Activated CD4-positive, alpha-beta T cell treated with anti-CD3 and anti-CD28 coated beads for 36 hours (primary cell): ENCODE measurements at regions not wholly inside any gene's neighbourhood (a gene's known extent, or its start where the extent isn't known, plus 50 kb on each side); places are given as distances from the start of the nearest gene placed in this dataset.

ENCODE experiments used
- ATAC-seq: fragments of 200-7000 bp; cut with Tn5 transposase; one replicate; pipeline ENCODE4 v1.10.0; 2021; ENCODE audit warnings: mild to moderate bottlenecking, moderate library complexity
- CTCF ChIA-PET: fragments of 350-600 bp; sonication (Branson Sonifier 250); formaldehyde crosslinking; loops from one replicate; lab custom pipeline; 2021; ENCODE audit warnings: antibody characterized with exemption; lab: Charles Lee
- POLR2A ChIA-PET: fragments of 350-600 bp; sonication (Branson Sonifier 250); formaldehyde crosslinking; loops from one replicate; lab custom pipeline; 2021; ENCODE audit warnings: antibody characterized with exemption, inconsistent platforms; lab: Charles Lee
- DNase-seq: peaks from one replicate; pipeline ENCODE4 v3.0.0-alpha.2; 2020
- H3K27ac Mint-ChIP-seq: one replicate; pipeline ENCODE4 v1.8.0; 2021; ENCODE audit warnings: mixed read lengths
- H3K27me3 Mint-ChIP-seq: one replicate; pipeline ENCODE4 v1.8.0; 2021; ENCODE audit warnings: mixed read lengths
- H3K36me3 Mint-ChIP-seq: one replicate; pipeline ENCODE4 v1.8.0; 2021; ENCODE audit warnings: low read depth, mixed read lengths
- H3K4me1 Mint-ChIP-seq: one replicate; pipeline ENCODE4 v1.8.0; 2021; ENCODE audit warnings: mixed read lengths
- H3K4me3 Mint-ChIP-seq: one replicate; pipeline ENCODE4 v1.8.0; 2021; ENCODE audit warnings: mild to moderate bottlenecking, moderate library complexity, mixed read lengths
- H3K9me3 Mint-ChIP-seq: one replicate; pipeline ENCODE4 v1.8.0; 2021; ENCODE audit warnings: low read depth, mixed read lengths
- intact Hi-C, 2 experiments: fragments of 100-400 bp; cut with DNase I in 1 of 2; cut with micrococcal nuclease in 1 of 2; formaldehyde crosslinking; loops; one replicate each; pipeline versions ENCODE4 v1.14.2 to v1.15.1; 2022 to 2024; cut with DNase I, micrococcal nuclease

DNA sequence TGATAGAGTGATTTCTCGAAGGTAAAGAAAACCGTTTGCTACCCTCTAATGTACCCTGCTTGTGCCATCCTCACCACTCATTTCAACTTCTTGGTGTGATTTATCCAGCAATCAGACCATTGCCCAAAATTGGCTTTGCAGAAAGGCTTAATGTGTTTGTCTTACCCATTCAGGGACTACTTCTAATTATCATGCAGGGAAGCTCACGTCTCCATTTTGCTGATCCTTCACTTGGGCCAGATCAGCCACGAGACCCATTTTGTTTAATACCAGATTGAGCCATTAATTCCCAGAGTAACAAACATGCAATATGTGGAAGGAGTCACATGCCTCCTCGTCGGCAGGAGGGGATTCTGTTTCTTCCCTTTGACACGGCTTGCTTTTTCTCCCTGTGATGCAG is 51.1 kb upstream of the CRY1 start:
- no peak for DNase-seq
- intact Hi-C loops: no loop called here
- ChIA-PET CTCF (interaction anchor here (1.1 to 3.8 kb wide), 3 partner anchors 14 to 440 kb away, joined by 3 to 20 read pairs (median 3); no protein-coding TSS in a partner anchor), POLR2A (no interaction called here)
- Mint-ChIP-seq H3K9me3 (no peaks in the 10 kb centered on the region), H3K4me3 (no peak overlapping the region), H3K27me3 (peaks cover 3% of the 10 kb centered on the region), H3K36me3 (no peaks in the 10 kb centered on the region), H3K4me1 (no peaks in the 10 kb centered on the region), H3K27ac (no peak overlapping the region)
- ATAC-seq: no peak

GRCh38 chr12:107144990-107145389 is 51.6 kb upstream of the CRY1 start:
- H3K27me3 Mint-ChIP-seq: peaks cover 3% of the 10 kb centered on the region
- no peaks in the 10 kb centered on the region for H3K4me1 Mint-ChIP-seq
- H3K4me3 Mint-ChIP-seq: no peak overlapping the region
- ATAC-seq: no peak
- H3K36me3 Mint-ChIP-seq: no peaks in the 10 kb centered on the region
- H3K27ac Mint-ChIP-seq: no peak overlapping the region
- no peak for DNase-seq
- intact Hi-C loops: no loop called here
- ChIA-PET CTCF (interaction anchor here (1.2 to 3.8 kb wide), 2 partner anchors 14 to 40 kb away, joined by 3 to 20 read pairs; no protein-coding TSS in a partner anchor), POLR2A (no interaction called here)
- H3K9me3 Mint-ChIP-seq: no peaks in the 10 kb centered on the region

GRCh38 chr12:107145397-107145796 is 52.0 kb upstream of the CRY1 start:
- DNase-seq (no peak), ATAC-seq (no peak)
- Mint-ChIP-seq H3K4me1 (no peaks in the 10 kb centered on the region), H3K36me3 (no peaks in the 10 kb centered on the region), H3K27ac (no peak overlapping the region), H3K27me3 (peaks cover 3% of the 10 kb centered on the region), H3K4me3 (no peak overlapping the region), H3K9me3 (no peaks in the 10 kb centered on the region)
- POLR2A ChIA-PET: no interaction called here
- CTCF ChIA-PET: no interaction called here
- intact Hi-C loops: no loop called here

DNA sequence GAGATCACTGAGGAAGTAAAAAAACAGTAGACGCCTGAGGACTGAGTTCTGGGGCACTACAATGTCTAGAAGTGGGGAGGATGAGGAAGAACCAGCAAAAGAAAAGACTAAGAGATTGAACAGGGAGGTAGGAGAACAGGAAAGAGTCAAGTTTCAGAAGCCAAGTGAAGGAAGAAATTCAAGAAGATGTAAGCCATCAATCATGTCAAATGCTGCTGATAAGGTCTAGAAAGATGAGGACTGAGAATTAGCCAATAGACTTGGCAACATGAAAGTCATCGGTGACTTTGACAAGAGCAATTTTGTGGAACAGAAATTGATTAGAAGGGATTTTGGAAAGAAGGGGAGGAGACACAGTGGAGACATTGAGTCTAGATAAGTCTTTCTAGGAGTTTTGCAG is 54.8 kb upstream of the CRY1 start:
- Mint-ChIP-seq H3K27me3 (peaks cover 3% of the 10 kb centered on the region), H3K4me3 (no peak overlapping the region), H3K27ac (no peak overlapping the region), H3K4me1 (no peaks in the 10 kb centered on the region), H3K9me3 (no peaks in the 10 kb centered on the region), H3K36me3 (no peaks in the 10 kb centered on the region)
- ChIA-PET CTCF (no interaction called here), POLR2A (no interaction called here)
- intact Hi-C loops: no loop called here
- ATAC-seq: no peak
- no peak for DNase-seq

GRCh38 chr12:107152315-107152714 is 59.0 kb upstream of the CRY1 start:
- Mint-ChIP-seq H3K36me3 (no peaks in the 10 kb centered on the region), H3K9me3 (no peaks in the 10 kb centered on the region), H3K4me3 (no peak overlapping the region), H3K27me3 (peaks cover 7% of the 10 kb centered on the region), H3K4me1 (no peaks in the 10 kb centered on the region), H3K27ac (no peak overlapping the region)
- ATAC-seq: no peak
- POLR2A ChIA-PET: no interaction called here
- CTCF ChIA-PET: interaction anchor here (0.5 to 1.0 kb wide), 4 partner anchors 12 to 103 kb away, joined by 3 to 6 read pairs (median 4); no protein-coding TSS in a partner anchor
- intact Hi-C loops: no loop called here
- no peak for DNase-seq

DNA sequence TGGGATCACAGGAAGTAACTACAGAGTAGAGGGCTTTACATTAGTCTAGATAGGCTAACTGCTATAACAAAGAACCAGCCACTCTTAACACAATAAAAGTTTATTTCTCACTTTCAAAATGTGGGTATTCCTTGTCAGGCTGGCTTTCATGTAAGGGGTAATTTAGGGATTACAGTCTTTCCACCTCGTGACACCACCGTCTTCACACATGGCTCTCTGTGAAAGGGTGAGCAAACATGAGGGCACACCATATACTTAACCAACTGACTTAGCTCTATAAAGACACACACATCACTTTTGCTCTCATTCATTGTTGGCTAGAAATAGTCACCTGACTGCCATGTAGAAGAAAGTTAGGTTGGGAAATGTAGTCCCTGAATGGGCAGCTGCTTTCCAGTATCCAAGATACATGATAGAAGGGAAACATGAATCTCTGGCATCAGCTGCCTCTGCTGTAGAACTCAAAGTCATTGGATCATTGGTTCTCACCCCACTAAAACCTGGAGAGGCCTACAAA is 66.1 kb upstream of the CRY1 start:
- Mint-ChIP-seq H3K4me1 (no peaks in the 10 kb centered on the region), H3K4me3 (no peak overlapping the region), H3K27ac (no peak overlapping the region), H3K9me3 (no peaks in the 10 kb centered on the region), H3K27me3 (peaks cover 20% of the 10 kb centered on the region), H3K36me3 (no peaks in the 10 kb centered on the region)
- no peak for ATAC-seq
- no peak for DNase-seq
- ChIA-PET POLR2A (no interaction called here), CTCF (interaction anchor here (0.7 kb wide), 2 partner anchors 24 to 125 kb away, joined by 3 read pairs; no protein-coding TSS in a partner anchor)
- intact Hi-C loops: no loop called here

GRCh38 chr12:107163413-107163812 is 70.1 kb upstream of the CRY1 start:
- ChIA-PET CTCF (no interaction called here), POLR2A (interaction anchor here (0.6 kb wide), 1 partner anchor 24 kb away, joined by 3 read pairs; no protein-coding TSS in a partner anchor)
- H3K9me3 Mint-ChIP-seq: no peaks in the 10 kb centered on the region
- no peaks in the 10 kb centered on the region for H3K4me1 Mint-ChIP-seq
- H3K4me3 Mint-ChIP-seq: no peak overlapping the region
- H3K36me3 Mint-ChIP-seq: no peaks in the 10 kb centered on the region
- intact Hi-C loops: no loop called here
- H3K27ac Mint-ChIP-seq: no peak overlapping the region
- DNase-seq (no peak), ATAC-seq (no peak)
- H3K27me3 Mint-ChIP-seq: peaks cover 18% of the 10 kb centered on the region

- ChIA-PET CTCF (no interaction called here), POLR2A (no interaction called here)
- intact Hi-C loops: no loop called here
- DNase-seq (no peak), ATAC-seq (no peak)
- H3K27ac Mint-ChIP-seq: no peak overlapping the region
- H3K9me3 Mint-ChIP-seq: no peaks in the 10 kb centered on the region
- no peaks in the 10 kb centered on the region for H3K36me3 Mint-ChIP-seq
- peaks cover 16% of the 10 kb centered on the region for H3K27me3 Mint-ChIP-seq
- H3K4me1 Mint-ChIP-seq: no peaks in the 10 kb centered on the region
- H3K4me3 Mint-ChIP-seq: no peak overlapping the region
Observed at GRCh38 chr12:107164392-107164791, 71.0 kb upstream of the CRY1 start.

DNA sequence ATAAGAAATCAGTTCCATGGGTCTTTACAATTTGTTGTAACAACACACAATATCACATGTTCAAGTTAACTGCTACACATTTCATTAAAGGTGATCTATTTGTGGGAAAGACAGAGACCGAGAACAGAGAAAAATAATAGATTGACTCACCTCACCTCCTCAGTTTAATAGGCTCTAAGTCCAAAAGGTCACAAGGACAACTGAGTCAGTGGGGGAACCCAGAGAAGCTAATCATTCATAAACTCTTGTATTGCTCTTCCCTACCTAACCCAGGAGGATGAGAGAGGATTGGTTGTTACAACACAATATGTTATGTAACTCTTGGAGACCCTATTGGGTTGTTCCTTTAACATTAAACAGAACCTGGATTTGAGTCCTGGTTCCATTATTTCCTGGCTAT is 72.2 kb upstream of the CRY1 start:
- ChIA-PET CTCF (no interaction called here), POLR2A (no interaction called here)
- H3K27ac Mint-ChIP-seq: no peak overlapping the region
- no peaks in the 10 kb centered on the region for H3K36me3 Mint-ChIP-seq
- H3K4me3 Mint-ChIP-seq: no peak overlapping the region
- peaks cover 13% of the 10 kb centered on the region for H3K27me3 Mint-ChIP-seq
- H3K9me3 Mint-ChIP-seq: no peaks in the 10 kb centered on the region
- no peak for ATAC-seq
- DNase-seq: no peak
- no peaks in the 10 kb centered on the region for H3K4me1 Mint-ChIP-seq
- intact Hi-C loops: no loop called here

GRCh38 chr12:107167756-107168155 is 74.4 kb upstream of the CRY1 start:
- ChIA-PET CTCF (no interaction called here), POLR2A (no interaction called here)
- no peak overlapping the region for H3K27ac Mint-ChIP-seq
- no peaks in the 10 kb centered on the region for H3K9me3 Mint-ChIP-seq
- no peaks in the 10 kb centered on the region for H3K4me1 Mint-ChIP-seq
- intact Hi-C loops: no loop called here
- no peak for DNase-seq
- H3K36me3 Mint-ChIP-seq: no peaks in the 10 kb centered on the region
- H3K27me3 Mint-ChIP-seq: peaks cover 3% of the 10 kb centered on the region
- no peak overlapping the region for H3K4me3 Mint-ChIP-seq
- ATAC-seq: no peak

GRCh38 chr12:107169200-107169599 is 75.9 kb upstream of the CRY1 start:
- intact Hi-C loops: no loop called here
- ChIA-PET POLR2A (no interaction called here), CTCF (interaction anchor here (0.9 to 1.0 kb wide), 2 partner anchors 10 to 16 kb away, joined by 3 read pairs; no protein-coding TSS in a partner anchor)
- Mint-ChIP-seq H3K27ac (no peak overlapping the region), H3K4me3 (no peak overlapping the region), H3K27me3 (peaks cover 3% of the 10 kb centered on the region), H3K4me1 (no peaks in the 10 kb centered on the region), H3K9me3 (no peaks in the 10 kb centered on the region), H3K36me3 (no peaks in the 10 kb centered on the region)
- DNase-seq (no peak), ATAC-seq (no peak)

DNA sequence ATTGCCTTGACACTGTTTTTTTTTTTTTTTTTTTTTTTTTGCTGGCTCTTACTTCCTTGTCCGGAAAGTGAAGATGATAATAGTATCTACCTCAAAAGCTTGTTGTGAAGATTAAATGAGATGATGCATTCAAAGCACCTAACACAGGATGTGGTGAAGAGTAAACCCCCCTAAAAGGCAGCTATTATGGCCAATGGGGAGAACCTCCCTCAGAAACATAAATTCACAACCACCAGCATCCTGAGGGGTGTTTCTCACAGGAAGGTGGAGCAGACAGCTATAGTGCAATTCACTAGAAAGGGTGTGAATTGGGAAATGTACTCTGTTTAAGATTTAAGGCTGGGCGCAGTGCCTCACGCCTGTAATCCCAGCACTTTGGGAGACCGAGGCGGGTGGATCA is 85.4 kb upstream of the CRY1 start:
- no peaks in the 10 kb centered on the region for H3K9me3 Mint-ChIP-seq
- H3K4me1 Mint-ChIP-seq: peaks cover 6% of the 10 kb centered on the region
- no peaks in the 10 kb centered on the region for H3K36me3 Mint-ChIP-seq
- H3K4me3 Mint-ChIP-seq: no peak overlapping the region
- DNase-seq (no peak), ATAC-seq (peak; percentile 26)
- no peak overlapping the region for H3K27ac Mint-ChIP-seq
- ChIA-PET CTCF (interaction anchor here (0.6 to 1.4 kb wide), 2 partner anchors 10 to 90 kb away, joined by 3 to 4 read pairs; no protein-coding TSS in a partner anchor), POLR2A (no interaction called here)
- intact Hi-C loops: no loop called here
- no peaks in the 10 kb centered on the region for H3K27me3 Mint-ChIP-seq
